ENCODE measurements at regions not wholly inside any gene's neighbourhood (a gene's known extent, or its start where the extent isn't known, plus 50 kb on each side); places are given as distances from the start of the nearest gene placed in this dataset.

DNA sequence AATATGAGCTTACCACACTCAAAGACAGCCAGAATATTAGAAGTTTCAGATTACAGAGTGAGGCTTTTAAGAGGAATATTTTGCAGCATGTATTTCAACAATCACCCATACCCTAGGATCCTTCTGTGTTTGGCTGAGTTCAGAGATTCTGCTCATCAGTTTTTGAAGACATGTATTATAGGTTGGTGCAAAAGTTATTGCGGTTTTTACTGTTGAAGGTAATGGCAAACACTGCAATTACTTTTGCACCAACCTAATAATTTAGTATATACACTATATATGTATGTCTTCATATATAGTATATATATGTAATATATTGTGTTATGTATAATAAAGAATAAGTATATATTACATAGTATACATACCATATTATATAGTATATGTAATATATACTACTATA, 435.1 kb downstream of the IRS2 start:
- DNase-seq (ENCODE audit: low spot score) = no peak

DNA sequence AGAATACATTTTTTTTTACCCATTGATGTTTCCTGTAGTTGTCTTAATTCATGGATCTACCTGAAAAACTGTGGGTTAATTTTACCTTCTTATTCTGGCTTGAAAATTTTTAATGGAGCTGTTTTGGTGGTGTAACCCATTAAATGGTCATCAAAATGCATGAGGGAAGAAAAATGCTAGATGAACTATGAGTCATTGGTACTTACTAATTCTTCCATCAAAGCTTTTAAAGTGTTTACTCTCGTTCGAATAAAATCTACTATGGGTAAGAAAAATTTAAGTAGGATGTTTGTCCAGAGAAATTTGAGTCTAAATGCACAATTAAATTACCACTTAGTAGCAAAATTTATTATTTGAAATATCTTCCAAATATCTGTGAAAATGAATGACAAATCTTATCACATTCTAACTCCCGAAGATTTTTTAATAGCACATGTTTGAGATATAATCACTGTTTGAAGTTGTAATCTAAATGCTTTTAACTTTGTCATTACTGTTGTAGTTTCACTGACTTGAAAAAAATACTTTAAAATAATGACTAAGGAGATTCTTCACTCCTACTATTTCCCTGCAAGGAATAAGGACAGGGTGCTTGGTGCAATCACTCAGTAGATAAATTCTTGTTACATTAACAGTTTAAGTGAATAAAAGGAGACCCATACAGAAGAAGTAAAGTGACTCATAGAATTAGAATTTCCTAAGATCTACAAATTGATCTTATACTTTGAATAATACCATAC, 437.7 kb downstream of the IRS2 start:
- TF ChIP-seq, protein P1, sequence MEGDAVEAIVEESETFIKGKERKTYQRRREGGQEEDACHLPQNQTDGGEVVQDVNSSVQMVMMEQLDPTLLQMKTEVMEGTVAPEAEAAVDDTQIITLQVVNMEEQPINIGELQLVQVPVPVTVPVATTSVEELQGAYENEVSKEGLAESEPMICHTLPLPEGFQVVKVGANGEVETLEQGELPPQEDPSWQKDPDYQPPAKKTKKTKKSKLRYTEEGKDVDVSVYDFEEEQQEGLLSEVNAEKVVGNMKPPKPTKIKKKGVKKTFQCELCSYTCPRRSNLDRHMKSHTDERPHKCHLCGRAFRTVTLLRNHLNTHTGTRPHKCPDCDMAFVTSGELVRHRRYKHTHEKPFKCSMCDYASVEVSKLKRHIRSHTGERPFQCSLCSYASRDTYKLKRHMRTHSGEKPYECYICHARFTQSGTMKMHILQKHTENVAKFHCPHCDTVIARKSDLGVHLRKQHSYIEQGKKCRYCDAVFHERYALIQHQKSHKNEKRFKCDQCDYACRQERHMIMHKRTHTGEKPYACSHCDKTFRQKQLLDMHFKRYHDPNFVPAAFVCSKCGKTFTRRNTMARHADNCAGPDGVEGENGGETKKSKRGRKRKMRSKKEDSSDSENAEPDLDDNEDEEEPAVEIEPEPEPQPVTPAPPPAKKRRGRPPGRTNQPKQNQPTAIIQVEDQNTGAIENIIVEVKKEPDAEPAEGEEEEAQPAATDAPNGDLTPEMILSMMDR (IDR thresholded peaks at IDR 0.05) = no peak
- DNase-seq (ENCODE audit: low spot score) = no peak
- no peak overlapping the region for H3K4me3 ChIP-seq

More for the DNA sequence above, 435.1 kb downstream of the IRS2 start:
- TF ChIP-seq, protein P1 (IDR thresholded peaks at IDR 0.05) = no peak
- no peak overlapping the region for H3K27ac ChIP-seq
- no peak overlapping the region for H3K4me3 ChIP-seq

DNA sequence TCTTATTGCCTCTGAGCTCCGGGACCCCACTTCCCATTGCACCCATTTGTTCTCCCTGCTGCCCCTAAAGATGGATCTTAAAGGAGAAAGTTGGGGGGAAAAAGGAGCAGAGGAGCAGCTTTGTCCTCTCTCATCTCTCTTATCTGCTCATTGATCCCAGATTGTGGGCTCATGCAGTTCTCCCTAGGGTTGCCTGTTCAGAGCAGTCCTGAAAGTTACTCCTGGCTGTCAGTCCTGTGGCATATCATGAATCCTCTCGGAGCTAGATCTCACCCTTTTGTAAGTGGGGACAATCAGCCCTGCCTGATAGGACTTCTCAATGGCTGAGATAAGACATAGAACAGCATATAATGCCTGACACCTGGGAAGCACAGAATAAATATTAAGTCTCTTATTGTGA, 440.3 kb downstream of the IRS2 start:
- no peak overlapping the region for H3K4me3 ChIP-seq
- no peak overlapping the region for H3K27ac ChIP-seq
- TF ChIP-seq, protein P1 (IDR thresholded peaks at IDR 0.05) = no peak
- no peak for DNase-seq (ENCODE audit: low spot score)

More for the DNA sequence above, 437.7 kb downstream of the IRS2 start:
- no peak overlapping the region for H3K27ac ChIP-seq

DNA sequence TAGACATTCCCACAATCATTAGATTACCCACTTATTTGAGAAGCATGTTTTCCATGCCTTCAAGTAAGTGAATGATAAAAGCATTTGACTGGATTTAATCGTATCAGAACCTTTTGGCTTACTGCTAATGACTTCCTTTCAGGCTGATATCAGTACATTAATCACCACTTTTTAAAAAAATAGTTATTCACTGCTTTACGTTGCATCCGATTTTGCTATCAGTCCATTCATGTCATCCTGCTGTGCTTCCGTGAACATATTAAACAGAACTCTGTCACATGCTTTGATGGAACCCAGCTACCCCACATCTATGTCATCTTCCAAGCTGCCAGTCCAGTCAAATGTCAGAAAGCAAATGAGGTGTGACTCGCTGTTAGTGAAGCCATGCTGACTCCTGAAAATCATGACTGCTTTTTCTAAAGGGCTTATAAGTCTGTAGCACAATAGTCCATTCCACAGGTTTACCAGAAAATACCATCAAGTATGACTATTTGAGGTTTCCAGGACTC, 440.9 kb downstream of the IRS2 start:
- TF ChIP-seq, protein P1 (IDR thresholded peaks at IDR 0.05) = no peak

DNA sequence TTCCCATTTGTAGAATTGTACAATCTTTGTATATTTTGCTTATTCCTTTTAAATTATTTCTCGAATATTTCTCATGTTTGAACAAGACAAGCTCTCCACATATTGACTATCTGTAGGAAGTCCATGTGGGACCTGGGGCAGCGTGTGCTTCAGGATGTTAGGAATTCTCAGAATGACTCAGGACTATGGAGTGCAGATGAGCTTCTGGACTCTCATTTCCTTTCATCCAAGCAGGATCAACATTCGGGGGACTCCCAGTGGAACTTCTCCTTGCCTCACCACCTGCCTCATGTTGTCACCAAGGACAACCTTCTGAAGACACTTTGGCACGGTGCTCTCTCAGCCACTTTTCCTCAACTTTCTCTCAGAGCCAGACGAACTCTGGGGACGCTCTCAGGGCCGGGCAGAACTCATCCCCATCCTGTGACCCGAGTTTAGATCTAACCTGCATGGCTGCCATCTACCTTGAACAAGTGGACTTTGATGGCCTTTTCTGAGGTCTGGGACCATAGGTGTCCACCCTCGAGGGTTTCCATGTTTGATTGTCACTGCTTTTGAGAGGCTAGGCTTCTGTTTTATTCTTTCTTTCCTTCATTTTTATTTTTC, 441.7 kb downstream of the IRS2 start:
- no peak for DNase-seq (ENCODE audit: low spot score)
- Histone ChIP-seq H3K27ac (no peak overlapping the region), H3K4me3 (no peak overlapping the region)
- TF ChIP-seq, protein P1 (IDR thresholded peaks at IDR 0.05) = no peak

More for the DNA sequence above, 440.9 kb downstream of the IRS2 start:
- Histone ChIP-seq H3K27ac (no peak overlapping the region), H3K4me3 (no peak overlapping the region)
- DNase-seq (ENCODE audit: low spot score) = no peak

DNA sequence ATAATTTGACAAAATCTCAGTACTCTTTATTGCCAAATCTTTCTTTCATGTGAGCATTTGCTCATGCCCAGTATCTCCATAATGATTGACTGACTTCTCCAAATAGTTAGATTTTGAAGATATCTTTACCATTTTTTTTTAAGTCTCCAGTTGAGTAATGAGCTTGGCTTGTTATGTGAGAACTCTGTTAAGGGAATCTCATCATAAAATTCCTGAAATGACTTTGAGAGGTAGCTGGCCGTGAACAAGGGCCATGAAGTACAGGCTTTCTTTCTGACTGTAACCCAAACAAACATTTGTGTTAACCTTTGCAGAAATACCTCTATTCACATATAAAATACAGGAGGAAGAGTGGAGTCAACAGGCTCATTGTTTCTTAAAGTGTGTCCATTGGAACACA, 449.7 kb downstream of the IRS2 start:
- DNase-seq (ENCODE audit: low spot score) = no peak
- Histone ChIP-seq H3K4me3 (no peak overlapping the region), H3K27ac (no peak overlapping the region)
- TF ChIP-seq, protein P1 (IDR thresholded peaks at IDR 0.05) = no peak
